MM.1S (cell line): ENCODE measurements at regions not wholly inside any gene's neighbourhood (a gene's known extent, or its start where the extent isn't known, plus 50 kb on each side); places are given as distances from the start of the nearest gene placed in this dataset.

ENCODE experiments used
- EZH2 ChIP-seq: fragments of 300-600 bp; sonication (generic); optimal IDR thresholded peaks from 2 replicates; pipeline ENCODE3; 2017; ENCODE audit warnings: low read depth, mild to moderate bottlenecking, antibody characterized with exemption, low read length, mixed read lengths
- TF ChIP-seq, protein P1 (sequence below): fragments of 300-600 bp; sonication (generic); IDR thresholded peaks from 2 replicates; pipeline ENCODE4 v1.5.1; 2016; ENCODE audit warnings: antibody characterized with exemption, low read length, mixed read lengths

DNA sequence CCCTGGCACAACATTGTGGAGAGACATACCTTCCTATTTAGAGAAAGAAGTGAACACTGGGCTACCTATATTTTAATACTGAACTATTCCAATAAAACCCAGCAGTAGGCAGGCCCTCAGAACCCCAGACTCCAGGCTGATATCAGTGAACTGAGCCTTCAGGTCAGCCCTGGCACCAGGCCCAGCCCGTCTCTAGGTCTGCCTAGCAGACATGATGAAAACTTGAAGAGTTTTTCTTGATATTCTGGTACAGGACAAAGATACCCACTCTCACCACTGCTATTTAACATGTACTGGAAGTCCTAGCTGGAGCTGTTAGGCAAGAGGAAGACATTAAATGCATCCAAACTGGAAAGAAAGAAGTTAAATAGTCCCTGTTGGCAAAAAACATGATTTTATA, 396.6 kb upstream of the SPRY2 start:
- TF ChIP-seq, protein P1, sequence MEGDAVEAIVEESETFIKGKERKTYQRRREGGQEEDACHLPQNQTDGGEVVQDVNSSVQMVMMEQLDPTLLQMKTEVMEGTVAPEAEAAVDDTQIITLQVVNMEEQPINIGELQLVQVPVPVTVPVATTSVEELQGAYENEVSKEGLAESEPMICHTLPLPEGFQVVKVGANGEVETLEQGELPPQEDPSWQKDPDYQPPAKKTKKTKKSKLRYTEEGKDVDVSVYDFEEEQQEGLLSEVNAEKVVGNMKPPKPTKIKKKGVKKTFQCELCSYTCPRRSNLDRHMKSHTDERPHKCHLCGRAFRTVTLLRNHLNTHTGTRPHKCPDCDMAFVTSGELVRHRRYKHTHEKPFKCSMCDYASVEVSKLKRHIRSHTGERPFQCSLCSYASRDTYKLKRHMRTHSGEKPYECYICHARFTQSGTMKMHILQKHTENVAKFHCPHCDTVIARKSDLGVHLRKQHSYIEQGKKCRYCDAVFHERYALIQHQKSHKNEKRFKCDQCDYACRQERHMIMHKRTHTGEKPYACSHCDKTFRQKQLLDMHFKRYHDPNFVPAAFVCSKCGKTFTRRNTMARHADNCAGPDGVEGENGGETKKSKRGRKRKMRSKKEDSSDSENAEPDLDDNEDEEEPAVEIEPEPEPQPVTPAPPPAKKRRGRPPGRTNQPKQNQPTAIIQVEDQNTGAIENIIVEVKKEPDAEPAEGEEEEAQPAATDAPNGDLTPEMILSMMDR: no peak
- TF ChIP-seq EZH2: no peak
